Lung (tissue), 11 donors: ENCODE measurements at regions not wholly inside any gene's neighbourhood (a gene's known extent, or its start where the extent isn't known, plus 50 kb on each side); places are given as distances from the start of the nearest gene placed in this dataset.
"Not testable (repeated sequence)": the region's sequence is repeated elsewhere in the genome, so short reads cannot be mapped to it uniquely, and the experiment has no call there.

Source experiments
- ATAC-seq: fragments of 200-7000 bp; cut with Tn5 transposase; one replicate; pipeline ENCODE4 v1.9.1; 2020; ENCODE audit warnings: moderate number of reproducible peaks; ENCODE audit not compliant: insufficient read depth, low FRiP score
- DNase-seq, 3 donors: peaks; one replicate each; pipeline ENCODE4 v3.0.0-alpha.2; 2013 to 2017
- H3K27ac ChIP-seq, 2 donors: one replicate each; pipeline ENCODE4 v1.5.1; 2013; ENCODE audit warnings: mild to moderate bottlenecking in 2 of 2, moderate library complexity in 2 of 2, control low read depth in 1 of 2, inconsistent platforms in 1 of 2, low read depth in 1 of 2, low read length in 1 of 2
- H3K27me3 ChIP-seq, 3 donors: one replicate each; pipeline ENCODE4 v1.5.1; 2013; ENCODE audit warnings: low read length in 2 of 3; ENCODE audit not compliant: control insufficient read depth in 3 of 3, insufficient read depth in 3 of 3
- H3K36me3 ChIP-seq, 4 donors: one replicate each; pipeline ENCODE4 v1.5.1; 2013; ENCODE audit warnings: low read length in 4 of 4, mild to moderate bottlenecking in 1 of 4, moderate library complexity in 1 of 4; ENCODE audit not compliant: control insufficient read depth in 4 of 4, insufficient read depth in 4 of 4
- H3K4me1 ChIP-seq, 5 donors: one replicate each; pipeline ENCODE4 v1.5.1; 2013; ENCODE audit warnings: low read length in 5 of 5, mild to moderate bottlenecking in 2 of 5, moderate library complexity in 1 of 5; ENCODE audit not compliant: control insufficient read depth in 5 of 5, insufficient read depth in 5 of 5
- H3K4me3 ChIP-seq: one replicate; pipeline ENCODE4 v1.5.1; 2013; ENCODE audit warnings: mild to moderate bottlenecking, control low read depth, moderate library complexity
- H3K9ac ChIP-seq, 2 donors: one replicate each; pipeline ENCODE4 v1.5.1; 2013; ENCODE audit warnings: low read length in 2 of 2, control low read depth in 1 of 2; ENCODE audit not compliant: insufficient read depth in 1 of 2
- H3K9me3 ChIP-seq, 4 donors: one replicate each; pipeline ENCODE4 v1.5.1; 2013; ENCODE audit warnings: low read length in 3 of 4, mild to moderate bottlenecking in 1 of 4, moderate library complexity in 1 of 4; ENCODE audit not compliant: control insufficient read depth in 4 of 4, insufficient read depth in 3 of 4
- CTCF ChIP-seq: IDR thresholded peaks from 2 replicates; pipeline ENCODE4 v1.5.1; 2012; ENCODE audit warnings: mild to moderate bottlenecking; ENCODE audit errors: control extremely low read depth, extremely low read depth
- WGBS, 2 donors: extraction: QIAGEN DNeasy Blood & Tissue Kit; methylation state at CpG; one replicate each; pipeline ENCODE4 v1.1.7; 2013; 5-methylcytosine and 5-hydroxymethylcytosine counted together
- donor health status: control.
- donor health status: control.
- donor health status: Bipolar disorder and iron deficiency.
- donor health status: healthy.
- donor health status: DM: yes; HTN: yes; CAD: no.

GRCh38 chr1:191508239-191508638 is 650.0 kb upstream of the RGS18 start:
- H3K27me3 ChIP-seq, result no peaks in the 10 kb centered on the region
- no peak overlapping the region for H3K9ac ChIP-seq
- H3K9me3 ChIP-seq, result no peaks in the 10 kb centered on the region
- no peak for DNase-seq
- H3K4me3 ChIP-seq, result no peak overlapping the region
- H3K27ac ChIP-seq, result no peak overlapping the region
- TF ChIP-seq CTCF, result no peak
- no peak for ATAC-seq
- H3K4me1 ChIP-seq, result no peaks in the 10 kb centered on the region
- WGBS, 2 donors, result 75 to 76% methylated on average over 2 of the region's 2 CpGs
- H3K36me3 ChIP-seq, result no peaks in the 10 kb centered on the region

DNA sequence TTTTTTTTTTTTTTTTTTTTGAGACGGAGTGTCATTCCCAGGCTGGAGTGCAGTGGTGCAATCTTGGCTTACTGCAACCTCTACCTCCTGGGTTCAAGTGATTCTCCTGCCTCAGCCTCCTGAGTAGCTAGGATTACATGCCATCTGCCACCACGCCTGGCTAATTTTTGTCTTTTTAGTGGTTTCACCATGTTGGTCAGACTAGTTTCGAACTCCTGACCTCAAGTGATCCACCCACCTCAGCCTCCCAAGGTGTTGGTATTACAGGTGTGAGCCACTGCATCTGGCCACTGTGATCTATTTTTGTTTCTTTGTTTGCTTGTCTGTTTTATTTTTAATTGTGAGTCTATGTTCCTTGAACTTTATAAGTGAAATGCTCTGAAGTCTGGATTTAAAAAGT is 646.8 kb upstream of the RGS18 start:
- WGBS, 2 donors, result 85 to 88% methylated on average over 3 of the region's 3 CpGs
- not testable (repeated sequence) for H3K27ac ChIP-seq, H3K4me3 ChIP-seq, ATAC-seq, DNase-seq, H3K4me1 ChIP-seq, H3K9me3 ChIP-seq, H3K27me3 ChIP-seq, H3K9ac ChIP-seq, H3K36me3 ChIP-seq

DNA sequence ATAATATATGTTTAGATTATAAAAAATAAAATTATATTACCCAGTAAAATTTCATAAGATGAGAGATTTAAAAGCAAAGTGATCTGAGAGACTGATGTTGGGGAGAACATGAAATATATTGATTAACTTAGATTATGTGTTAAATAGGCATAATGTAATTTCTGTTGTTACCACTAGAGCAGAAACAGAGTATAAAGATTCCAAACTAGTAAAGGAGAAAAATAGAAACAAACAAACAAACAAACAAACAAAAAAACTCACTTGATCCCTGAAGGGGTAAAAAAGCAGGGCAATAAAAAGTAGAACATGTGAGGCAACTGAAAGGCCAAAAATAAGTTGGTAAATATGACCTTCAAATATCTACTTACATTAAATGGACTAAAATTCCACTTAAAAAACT is 640.4 kb upstream of the RGS18 start:
- Histone ChIP-seq H3K27ac (no peak overlapping the region), H3K9ac (no peak overlapping the region), H3K4me3 (no peak overlapping the region), H3K4me1 (no peaks in the 10 kb centered on the region), H3K27me3 (no peaks in the 10 kb centered on the region), H3K36me3 (no peaks in the 10 kb centered on the region), H3K9me3 (no peaks in the 10 kb centered on the region)
- DNase-seq (no peak), ATAC-seq (no peak)
- TF ChIP-seq CTCF, result no peak

- ATAC-seq, result no peak
Measured at GRCh38 chr1:191519519-191519918, 638.7 kb upstream of the RGS18 start.

More at GRCh38 chr1:191519519-191519918, 638.7 kb upstream of the RGS18 start:
- Histone ChIP-seq H3K9me3 (no peaks in the 10 kb centered on the region), H3K36me3 (no peaks in the 10 kb centered on the region), H3K4me3 (no peak overlapping the region), H3K27ac (no peak overlapping the region), H3K4me1 (no peaks in the 10 kb centered on the region), H3K27me3 (no peaks in the 10 kb centered on the region), H3K9ac (no peak overlapping the region)
- no peak for DNase-seq
- no peak for TF ChIP-seq CTCF
